ENCODE measurements at regions not wholly inside any gene's neighbourhood (a gene's known extent, or its start where the extent isn't known, plus 50 kb on each side); places are given as distances from the start of the nearest gene placed in this dataset.
A peak's percentile ranks its signal among the peaks of the same experiment; 100 is the strongest.
"Not testable (repeated sequence)": the region's sequence is repeated elsewhere in the genome, so short reads cannot be mapped to it uniquely, and the experiment has no call there.

- no peak for TF ChIP-seq CTCF (conservative IDR thresholded peaks at IDR 0.05; ENCODE audit: control insufficient read depth, insufficient read depth, low read depth, low read length)
- no peak overlapping the region for H3K4me3 ChIP-seq (ENCODE audit: control insufficient read depth, low read depth, low read length)
- DNase-seq (ENCODE audit: low read depth) = no peak
Observed at GRCh38 chr10:55169493-55169892, 368.5 kb upstream of the PCDH15 start.

- H3K4me3 ChIP-seq (ENCODE audit: control insufficient read depth, low read depth, low read length) = no peak overlapping the region
- DNase-seq (ENCODE audit: low read depth) = no peak
- no peak for TF ChIP-seq CTCF (conservative IDR thresholded peaks at IDR 0.05; ENCODE audit: control insufficient read depth, insufficient read depth, low read depth, low read length)
Observed at GRCh38 chr10:55168343-55168742, 367.3 kb upstream of the PCDH15 start.

- DNase-seq (ENCODE audit: low read depth) = no peak
- no peak for TF ChIP-seq CTCF (conservative IDR thresholded peaks at IDR 0.05; ENCODE audit: control insufficient read depth, insufficient read depth, low read depth, low read length)
- no peak overlapping the region for H3K4me3 ChIP-seq (ENCODE audit: control insufficient read depth, low read depth, low read length)
Observed at GRCh38 chr10:55163388-55163979, 362.5 kb upstream of the PCDH15 start.

- DNase-seq (ENCODE audit: low read depth); H3K4me3 ChIP-seq (ENCODE audit: control insufficient read depth, low read depth, low read length): not testable (repeated sequence)
Observed at GRCh38 chr10:55162321-55162720, 361.3 kb upstream of the PCDH15 start.

GRCh38 chr10:55160655-55161283 lies 359.7 kb upstream of the PCDH15 start:
- DNase-seq (ENCODE audit: low read depth) = no peak
- H3K4me3 ChIP-seq (ENCODE audit: control insufficient read depth, low read depth, low read length) = no peak overlapping the region
- TF ChIP-seq CTCF (conservative IDR thresholded peaks at IDR 0.05; ENCODE audit: control insufficient read depth, insufficient read depth, low read depth, low read length) = no peak

GRCh38 chr10:55158633-55159032 lies 357.6 kb upstream of the PCDH15 start:
- DNase-seq (ENCODE audit: low read depth) = no peak
- no peak for TF ChIP-seq CTCF (conservative IDR thresholded peaks at IDR 0.05; ENCODE audit: control insufficient read depth, insufficient read depth, low read depth, low read length)
- no peak overlapping the region for H3K4me3 ChIP-seq (ENCODE audit: control insufficient read depth, low read depth, low read length)

GRCh38 chr10:55146032-55146431 lies 345.0 kb upstream of the PCDH15 start:
- no peak overlapping the region for H3K4me3 ChIP-seq (ENCODE audit: control insufficient read depth, low read depth, low read length)
- TF ChIP-seq CTCF (conservative IDR thresholded peaks at IDR 0.05; ENCODE audit: control insufficient read depth, insufficient read depth, low read depth, low read length) = no peak
- peak; percentile 45 for DNase-seq (ENCODE audit: low read depth)

Measured in fibroblast of mammary gland (primary cell).